GM12873 (cell line): ENCODE measurements at regions not wholly inside any gene's neighbourhood (a gene's known extent, or its start where the extent isn't known, plus 50 kb on each side); places are given as distances from the start of the nearest gene placed in this dataset.

Source experiments
- TF ChIP-seq, protein P1 (sequence below): IDR thresholded peaks from 2 replicates; pipeline ENCODE4 v1.5.1; 2012; ENCODE audit warnings: low read depth, mild to moderate bottlenecking, moderate library complexity, low read length, control low read depth; ENCODE audit not compliant: insufficient read depth; ENCODE audit errors: missing control alignments

DNA sequence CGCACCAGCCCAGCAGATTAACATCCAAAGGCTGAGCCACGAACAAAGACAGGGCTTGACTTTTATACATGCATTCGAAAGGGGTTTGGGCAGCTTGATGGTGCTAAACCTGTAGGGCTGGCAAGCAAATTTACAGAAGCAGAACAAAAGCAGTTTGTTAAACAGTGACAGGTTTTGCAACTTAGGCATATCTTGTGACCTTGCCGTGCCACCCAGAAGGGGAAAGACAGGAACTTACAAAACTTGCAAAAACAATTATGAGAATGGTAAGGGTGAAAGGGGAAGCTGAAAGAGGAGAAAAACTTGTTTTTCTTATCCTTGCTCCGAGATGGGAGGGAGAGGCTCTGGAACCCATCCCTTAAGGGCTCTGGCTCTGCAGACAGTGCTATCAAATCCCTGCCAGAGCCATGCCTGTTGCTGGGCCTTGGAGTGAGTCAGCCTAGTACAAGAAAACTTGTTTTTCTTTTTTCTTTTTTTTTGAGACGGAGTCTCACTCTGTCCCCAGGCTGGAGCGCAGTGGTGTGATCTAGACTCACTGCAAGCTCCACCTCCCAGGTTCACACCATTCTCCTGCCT lies 1325.2 kb upstream of the PRR20A start:
- TF ChIP-seq, protein P1, sequence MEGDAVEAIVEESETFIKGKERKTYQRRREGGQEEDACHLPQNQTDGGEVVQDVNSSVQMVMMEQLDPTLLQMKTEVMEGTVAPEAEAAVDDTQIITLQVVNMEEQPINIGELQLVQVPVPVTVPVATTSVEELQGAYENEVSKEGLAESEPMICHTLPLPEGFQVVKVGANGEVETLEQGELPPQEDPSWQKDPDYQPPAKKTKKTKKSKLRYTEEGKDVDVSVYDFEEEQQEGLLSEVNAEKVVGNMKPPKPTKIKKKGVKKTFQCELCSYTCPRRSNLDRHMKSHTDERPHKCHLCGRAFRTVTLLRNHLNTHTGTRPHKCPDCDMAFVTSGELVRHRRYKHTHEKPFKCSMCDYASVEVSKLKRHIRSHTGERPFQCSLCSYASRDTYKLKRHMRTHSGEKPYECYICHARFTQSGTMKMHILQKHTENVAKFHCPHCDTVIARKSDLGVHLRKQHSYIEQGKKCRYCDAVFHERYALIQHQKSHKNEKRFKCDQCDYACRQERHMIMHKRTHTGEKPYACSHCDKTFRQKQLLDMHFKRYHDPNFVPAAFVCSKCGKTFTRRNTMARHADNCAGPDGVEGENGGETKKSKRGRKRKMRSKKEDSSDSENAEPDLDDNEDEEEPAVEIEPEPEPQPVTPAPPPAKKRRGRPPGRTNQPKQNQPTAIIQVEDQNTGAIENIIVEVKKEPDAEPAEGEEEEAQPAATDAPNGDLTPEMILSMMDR, result no peak

DNA sequence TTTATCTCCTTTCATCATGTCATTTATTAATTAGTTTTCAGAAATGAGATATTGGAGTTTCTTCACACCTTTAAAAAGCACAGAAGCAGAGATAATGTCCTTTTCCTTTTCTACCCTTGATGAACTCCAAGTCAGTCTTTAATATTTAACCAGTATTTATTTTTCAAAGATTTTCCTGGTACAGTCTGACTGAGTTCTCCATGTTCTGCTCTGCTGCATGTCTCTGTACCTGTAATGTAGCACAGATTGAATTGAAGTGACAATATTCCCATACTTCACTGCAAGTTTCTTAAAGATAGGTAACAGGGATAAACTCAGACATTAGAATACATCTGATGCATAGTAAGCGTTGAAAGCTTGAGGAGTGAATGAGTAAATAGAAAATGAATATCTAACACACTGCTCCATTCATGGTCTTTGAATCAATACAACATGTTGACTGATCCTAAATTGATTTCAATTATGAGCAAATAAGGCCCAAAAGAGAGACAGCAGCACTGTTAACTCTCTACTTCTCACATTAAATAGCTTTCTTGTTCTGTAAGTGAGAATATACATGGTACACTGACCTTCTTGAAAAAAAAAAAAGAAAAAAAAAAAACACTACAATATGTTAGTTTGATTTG lies 1323.6 kb upstream of the PRR20A start:
- TF ChIP-seq, protein P1, result no peak

DNA sequence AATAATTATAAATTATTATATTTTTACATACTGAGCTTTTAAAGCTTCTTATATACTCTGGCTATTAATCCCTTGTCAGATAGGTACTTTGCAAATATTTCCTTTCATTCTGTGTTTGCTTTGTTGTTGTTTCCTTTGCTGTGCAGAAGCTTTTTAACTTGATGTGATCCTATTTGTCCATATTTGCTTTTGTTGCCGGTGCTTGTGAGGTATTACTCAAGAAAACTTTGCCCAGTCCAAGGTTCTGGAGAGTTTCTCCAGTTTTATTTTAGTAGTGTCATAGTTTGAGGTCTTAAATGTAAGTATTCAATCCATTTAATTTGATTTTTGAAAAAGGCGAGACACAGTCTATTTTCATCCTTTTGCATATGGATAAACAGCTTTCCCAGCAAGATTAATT lies 1319.9 kb upstream of the PRR20A start:
- TF ChIP-seq, protein P1, result no peak

DNA sequence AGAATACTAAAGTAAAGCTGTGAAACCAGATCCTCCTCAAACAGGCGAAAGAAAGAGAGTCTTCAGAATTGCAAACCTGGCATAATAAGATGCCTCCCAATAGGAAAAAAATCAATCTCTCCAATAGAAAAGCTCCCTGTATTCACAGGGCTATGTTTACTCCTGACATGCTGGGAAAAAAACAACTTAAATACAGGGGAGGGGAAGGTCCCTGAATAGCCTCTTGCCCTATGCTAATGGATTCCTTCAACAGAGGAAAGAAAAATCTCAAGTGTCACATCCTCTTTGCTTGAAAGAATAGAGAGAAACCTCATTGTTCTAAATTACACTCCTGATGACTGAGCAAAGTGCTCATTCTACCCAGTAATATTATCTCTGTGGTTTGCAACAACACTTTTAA lies 1271.1 kb upstream of the PRR20A start:
- TF ChIP-seq, protein P1, result no peak

DNA sequence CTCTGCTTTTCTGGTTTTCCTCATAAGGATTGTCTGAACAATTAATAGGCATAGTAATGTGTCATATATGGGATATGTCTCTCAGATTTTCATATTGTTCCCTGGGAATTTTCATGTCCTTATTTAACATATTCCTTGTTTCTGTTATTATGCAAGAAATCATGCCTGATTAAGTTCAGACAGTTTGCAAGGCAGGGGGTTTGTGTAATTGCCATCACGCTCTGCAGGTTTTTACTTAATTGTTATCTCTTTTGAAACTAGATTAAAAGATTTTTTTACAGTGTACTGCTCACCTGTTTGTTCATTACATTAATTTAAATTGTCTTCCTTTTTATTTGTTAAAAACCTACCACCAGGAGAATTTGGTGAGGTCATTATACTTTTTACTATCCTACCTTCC lies 1253.2 kb upstream of the PRR20A start:
- TF ChIP-seq, protein P1, result no peak

DNA sequence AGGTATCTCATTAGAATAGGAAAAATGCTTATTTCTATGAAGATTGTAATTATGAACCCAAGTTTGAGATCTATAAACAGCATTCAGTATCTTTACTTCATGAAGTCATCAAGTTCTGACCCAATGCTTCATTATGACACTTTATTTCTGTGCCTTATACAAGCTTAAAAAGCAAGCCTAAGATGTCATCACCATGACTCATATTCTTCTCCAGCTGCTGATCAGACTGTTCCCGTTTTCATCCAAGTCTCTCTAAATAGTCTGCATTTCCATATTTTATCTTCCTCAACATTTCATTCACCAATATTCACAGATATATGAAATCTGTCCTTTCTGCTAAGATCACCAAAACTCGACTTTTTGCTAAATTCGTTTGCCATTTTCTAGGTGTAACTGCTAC lies 1247.2 kb upstream of the PRR20A start:
- TF ChIP-seq, protein P1, result no peak

DNA sequence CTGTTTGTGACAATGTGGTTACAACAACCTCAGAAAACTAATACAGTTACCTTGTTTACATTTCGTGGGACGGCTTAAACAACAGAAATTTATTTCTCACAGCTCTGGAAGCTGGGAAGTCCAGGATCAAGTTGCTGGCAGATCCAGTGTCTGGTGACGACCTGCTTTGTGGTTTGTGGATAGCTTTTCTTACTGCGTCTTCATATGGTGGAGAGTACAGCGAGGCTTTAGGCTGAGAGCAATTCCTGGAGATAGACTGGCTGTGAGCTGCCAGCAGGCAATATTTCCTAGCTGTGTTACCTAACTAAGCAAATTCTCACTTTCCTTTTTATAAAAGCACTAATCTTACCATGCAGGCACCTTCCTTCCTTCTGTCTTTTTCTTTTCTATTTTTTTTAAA lies 1203.5 kb upstream of the PRR20A start:
- TF ChIP-seq, protein P1, result no peak
